Thymus (tissue), 11 donors: ENCODE measurements at regions not wholly inside any gene's neighbourhood (a gene's known extent, or its start where the extent isn't known, plus 50 kb on each side); places are given as distances from the start of the nearest gene placed in this dataset.
A peak's percentile ranks its signal among the peaks of the same experiment; 100 is the strongest.
"Not testable (repeated sequence)": the region's sequence is repeated elsewhere in the genome, so short reads cannot be mapped to it uniquely, and the experiment has no call there.

ENCODE experiments used
- DNase-seq, 9 donors: peaks; one replicate each; pipeline ENCODE4 v3.0.0-alpha.2; 2013; ENCODE audit warnings: low spot score in 9 of 9, low read depth in 6 of 9, missing footprints in 1 of 9
- H3K27ac ChIP-seq, 2 donors: one replicate each; pipeline ENCODE4 v1.5.1; 2013; ENCODE audit warnings: control low read depth in 1 of 2, low read depth in 1 of 2, low read length in 1 of 2, mild to moderate bottlenecking in 1 of 2, moderate library complexity in 1 of 2
- H3K27me3 ChIP-seq, 2 donors: one replicate each; pipeline ENCODE4 v1.5.1; 2013; ENCODE audit warnings: low read length in 1 of 2; ENCODE audit not compliant: control insufficient read depth in 2 of 2, insufficient read depth in 1 of 2
- H3K36me3 ChIP-seq, 2 donors: one replicate each; pipeline ENCODE4 v1.5.1; 2013; ENCODE audit warnings: low read length in 1 of 2, mild to moderate bottlenecking in 1 of 2, moderate library complexity in 1 of 2; ENCODE audit not compliant: control insufficient read depth in 2 of 2, insufficient read depth in 2 of 2
- H3K4me1 ChIP-seq, 2 donors: one replicate each; pipeline ENCODE4 v1.5.1; 2013; ENCODE audit warnings: low read length in 2 of 2; ENCODE audit not compliant: control insufficient read depth in 2 of 2, insufficient read depth in 2 of 2
- H3K4me3 ChIP-seq, 2 donors: one replicate each; pipeline ENCODE4 v1.5.1; 2013; ENCODE audit warnings: low read length in 2 of 2, control low read depth in 1 of 2, mild to moderate bottlenecking in 1 of 2
- H3K9me3 ChIP-seq, 2 donors: one replicate each; pipeline ENCODE4 v1.5.1; 2013; ENCODE audit warnings: low read length in 1 of 2, mild to moderate bottlenecking in 1 of 2; ENCODE audit not compliant: control insufficient read depth in 2 of 2, insufficient read depth in 1 of 2
- WGBS: extraction: QIAGEN DNeasy Blood & Tissue Kit; methylation state at CpG from one replicate; pipeline ENCODE4 v1.1.7; 2013; 5-methylcytosine and 5-hydroxymethylcytosine counted together
- donor health status: healthy.

DNA sequence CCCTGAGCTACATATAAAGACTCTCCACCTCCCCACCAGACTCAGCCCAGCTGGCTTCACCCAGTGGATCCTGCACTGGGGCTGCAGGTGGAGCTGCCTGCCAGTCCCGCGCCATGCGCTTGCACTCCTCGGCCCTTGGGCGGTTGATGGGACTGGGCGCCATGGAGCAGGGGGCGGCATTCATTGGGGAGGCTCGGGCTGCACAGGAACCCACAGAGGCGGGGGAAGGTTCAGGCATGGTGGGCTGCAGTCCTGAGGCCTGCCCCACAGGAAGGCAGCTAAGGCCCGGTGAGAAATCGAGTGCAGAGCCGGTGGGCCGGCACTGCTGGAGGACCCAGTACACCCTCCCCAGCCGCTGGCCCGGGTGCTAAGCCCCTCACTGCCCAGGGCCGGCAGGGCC lies 157.2 kb upstream of the GNAI1 start:
- Histone ChIP-seq H3K36me3 (no peaks in the 10 kb centered on the region), H3K27me3 (no peaks in the 10 kb centered on the region), H3K27ac (no peak overlapping the region), H3K9me3 (peaks cover 0 to 3% of the 10 kb centered on the region in 2 donors), H3K4me3 (no peak overlapping the region), H3K4me1 (peaks cover 0 to 4% of the 10 kb centered on the region in 2 donors)
- DNase-seq, result no peak
- WGBS, result 95% methylated on average over 16 of the region's 16 CpGs

- not testable (repeated sequence) for H3K27ac ChIP-seq, H3K9me3 ChIP-seq, DNase-seq, H3K4me1 ChIP-seq, H3K27me3 ChIP-seq, H3K36me3 ChIP-seq, H3K4me3 ChIP-seq
- WGBS, result 85% methylated on average over 5 of the region's 5 CpGs
These were observed 158.0 kb upstream of the GNAI1 start for GRCh38 chr7:79976711-79977020.

DNA sequence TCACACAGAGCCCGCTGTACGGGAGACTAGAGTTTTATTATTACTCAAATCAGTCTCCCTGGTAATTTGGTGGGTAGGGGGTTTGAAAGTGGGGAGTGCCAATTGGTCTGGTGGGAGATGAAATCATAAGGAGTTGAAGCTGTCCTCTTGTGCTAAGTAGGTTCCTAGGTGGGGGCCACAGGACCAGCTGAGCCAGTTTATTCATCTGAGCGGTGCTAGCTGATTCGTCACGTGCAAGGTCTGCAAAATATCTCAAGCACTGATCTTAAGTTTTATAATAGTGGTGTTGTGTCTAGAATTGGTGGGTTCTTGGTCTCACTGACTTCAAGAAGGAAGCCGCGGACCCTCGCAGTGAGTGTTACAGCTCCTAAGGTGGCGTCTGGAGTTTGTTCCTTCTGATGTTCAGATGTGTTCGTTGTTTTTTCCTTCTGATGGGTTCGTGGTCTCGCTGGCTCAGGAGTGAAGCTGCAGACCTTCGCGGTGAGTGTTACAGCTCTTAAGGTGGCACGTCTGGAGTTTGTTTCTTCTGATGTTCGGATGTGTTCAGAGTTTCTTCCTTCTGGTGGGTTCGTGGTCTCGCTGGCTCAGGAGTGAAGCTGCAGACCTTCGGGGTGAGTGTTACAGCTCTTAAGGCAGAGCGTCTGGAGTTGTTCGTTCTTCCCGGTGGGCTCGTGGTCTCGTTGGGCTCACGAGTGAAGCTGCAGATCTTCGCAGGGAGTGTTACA lies 158.5 kb upstream of the GNAI1 start:
- H3K27me3 ChIP-seq, H3K4me3 ChIP-seq, H3K4me1 ChIP-seq, H3K27ac ChIP-seq, H3K9me3 ChIP-seq, H3K36me3 ChIP-seq: not testable (repeated sequence)
- 65% methylated on average over 26 of the region's 26 CpGs for WGBS
- peak in 2 of 9 donors; percentile 18 to 21 for DNase-seq

DNA sequence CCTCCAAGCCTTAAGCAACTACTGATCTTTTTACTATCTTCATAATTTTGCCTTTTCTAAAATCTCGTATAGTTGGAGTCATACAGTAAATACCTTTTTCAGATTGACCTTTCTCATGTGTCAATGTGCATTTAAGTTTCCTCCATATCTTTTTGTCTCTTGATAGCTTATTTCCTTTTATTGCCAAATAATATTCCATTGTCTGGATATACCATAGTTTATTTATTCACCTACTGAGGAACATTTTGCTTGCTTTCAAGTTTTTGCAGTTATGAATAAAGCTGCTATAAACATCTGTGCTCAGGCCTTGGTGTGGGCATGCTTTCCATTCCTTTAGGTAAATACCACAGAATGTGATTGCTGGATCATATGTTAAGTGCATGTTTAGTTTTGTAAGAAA lies 161.2 kb upstream of the GNAI1 start:
- Histone ChIP-seq H3K4me3 (no peak overlapping the region), H3K27ac (no peak overlapping the region), H3K27me3 (no peaks in the 10 kb centered on the region), H3K9me3 (peaks cover 0 to 3% of the 10 kb centered on the region in 2 donors), H3K4me1 (peaks cover 0 to 4% of the 10 kb centered on the region in 2 donors), H3K36me3 (no peaks in the 10 kb centered on the region)
- 96% methylated on average over 1 of the region's 1 CpG for WGBS
- no peak for DNase-seq

GRCh38 chr7:79971058-79971457 lies 163.6 kb upstream of the GNAI1 start:
- no peak overlapping the region for H3K4me3 ChIP-seq
- no peaks in the 10 kb centered on the region for H3K36me3 ChIP-seq
- DNase-seq, result no peak
- H3K4me1 ChIP-seq, result peaks cover 0 to 4% of the 10 kb centered on the region in 2 donors
- H3K27ac ChIP-seq, result no peak overlapping the region
- H3K9me3 ChIP-seq, result no peaks in the 10 kb centered on the region
- WGBS, result 95% methylated on average over 3 of the region's 3 CpGs
- no peaks in the 10 kb centered on the region for H3K27me3 ChIP-seq

DNA sequence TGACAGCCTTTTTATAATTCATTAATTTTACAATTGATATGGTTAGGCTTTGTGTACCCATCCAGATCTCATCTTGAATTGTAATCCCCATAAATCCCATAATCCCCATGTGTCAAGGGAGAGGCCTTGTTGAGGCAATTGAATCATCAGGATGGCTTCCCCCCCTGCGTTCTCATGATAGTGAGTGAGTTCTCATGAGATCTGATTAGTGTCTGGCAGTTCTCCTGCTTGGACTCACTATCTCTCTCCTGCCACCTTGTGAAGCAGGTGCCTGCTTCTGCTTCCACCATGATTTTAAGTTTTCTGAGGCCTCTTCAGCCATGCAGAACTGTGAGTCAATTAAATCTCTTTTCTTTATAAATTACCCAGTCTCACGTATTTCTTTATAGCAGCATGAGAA lies 165.7 kb upstream of the GNAI1 start:
- no peak for DNase-seq
- Histone ChIP-seq H3K9me3 (no peaks in the 10 kb centered on the region), H3K27ac (no peak overlapping the region), H3K4me1 (no peaks in the 10 kb centered on the region), H3K27me3 (no peaks in the 10 kb centered on the region), H3K4me3 (no peak overlapping the region), H3K36me3 (no peaks in the 10 kb centered on the region)
- 96% methylated on average over 2 of the region's 2 CpGs for WGBS

DNA sequence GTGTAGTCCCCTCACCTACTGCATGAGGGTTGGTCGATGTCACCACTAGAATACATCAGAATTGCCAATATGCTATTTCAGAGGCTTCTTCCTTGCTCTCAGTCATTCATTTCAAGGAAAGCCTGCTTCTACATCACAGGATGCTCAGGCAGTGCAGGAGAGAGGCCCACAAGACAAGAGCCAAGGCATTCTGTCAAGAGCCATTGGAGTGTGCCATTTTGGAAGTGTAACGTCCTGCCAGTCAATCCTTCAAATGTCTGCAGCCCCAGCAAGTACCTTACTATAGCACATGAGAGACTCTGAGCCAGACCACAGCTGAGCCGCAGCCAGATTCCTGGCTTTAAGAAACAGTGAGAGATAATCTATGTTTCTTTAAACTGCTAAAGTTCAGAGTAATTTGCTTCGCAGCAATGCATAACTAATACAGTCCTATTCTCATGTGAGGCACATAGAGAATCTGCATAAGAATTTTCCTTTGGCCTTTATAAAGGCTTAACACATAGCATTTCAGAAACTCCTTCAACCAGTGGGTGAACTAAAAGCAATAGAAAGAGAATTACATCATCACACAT lies 166.5 kb upstream of the GNAI1 start:
- Histone ChIP-seq H3K9me3 (no peaks in the 10 kb centered on the region), H3K4me1 (no peaks in the 10 kb centered on the region), H3K4me3 (no peak overlapping the region), H3K36me3 (no peaks in the 10 kb centered on the region), H3K27me3 (no peaks in the 10 kb centered on the region), H3K27ac (no peak overlapping the region)
- no peak for DNase-seq
- 74% methylated on average over 4 of the region's 4 CpGs for WGBS

- H3K27me3 ChIP-seq, result no peaks in the 10 kb centered on the region
- no peak overlapping the region for H3K4me3 ChIP-seq
- no peak for DNase-seq
- H3K4me1 ChIP-seq, result no peaks in the 10 kb centered on the region
- H3K9me3 ChIP-seq, result no peaks in the 10 kb centered on the region
- no peaks in the 10 kb centered on the region for H3K36me3 ChIP-seq
- WGBS, result 96% methylated on average over 4 of the region's 4 CpGs
- no peak overlapping the region for H3K27ac ChIP-seq
These were observed 168.7 kb upstream of the GNAI1 start for GRCh38 chr7:79965946-79966345.

DNA sequence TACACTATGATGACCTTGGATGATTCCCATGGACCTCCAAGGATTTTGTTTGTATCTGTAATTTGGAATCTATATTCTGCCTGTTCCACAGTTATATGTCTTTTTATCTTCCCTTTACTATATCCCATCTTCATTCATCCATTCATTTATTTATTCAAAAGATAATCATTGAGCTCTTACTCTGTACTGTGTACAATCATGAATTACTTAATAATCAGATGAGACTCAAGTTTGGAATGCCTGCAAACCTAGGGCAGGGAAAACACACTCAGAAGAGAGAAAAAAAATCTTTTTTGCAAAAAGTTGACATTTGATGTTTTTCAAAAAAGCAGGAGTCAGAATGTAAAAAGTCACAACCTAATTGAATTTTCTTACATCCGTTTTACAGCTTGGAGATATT lies 170.2 kb upstream of the GNAI1 start:
- Histone ChIP-seq H3K4me1 (no peaks in the 10 kb centered on the region), H3K9me3 (no peaks in the 10 kb centered on the region), H3K36me3 (no peaks in the 10 kb centered on the region), H3K27ac (no peak overlapping the region), H3K4me3 (no peak overlapping the region), H3K27me3 (no peaks in the 10 kb centered on the region)
- 89% methylated on average over 1 of the region's 1 CpG for WGBS
- DNase-seq, result no peak
